ENCODE measurements at regions not wholly inside any gene's neighbourhood (a gene's known extent, or its start where the extent isn't known, plus 50 kb on each side); places are given as distances from the start of the nearest gene placed in this dataset.

DNA sequence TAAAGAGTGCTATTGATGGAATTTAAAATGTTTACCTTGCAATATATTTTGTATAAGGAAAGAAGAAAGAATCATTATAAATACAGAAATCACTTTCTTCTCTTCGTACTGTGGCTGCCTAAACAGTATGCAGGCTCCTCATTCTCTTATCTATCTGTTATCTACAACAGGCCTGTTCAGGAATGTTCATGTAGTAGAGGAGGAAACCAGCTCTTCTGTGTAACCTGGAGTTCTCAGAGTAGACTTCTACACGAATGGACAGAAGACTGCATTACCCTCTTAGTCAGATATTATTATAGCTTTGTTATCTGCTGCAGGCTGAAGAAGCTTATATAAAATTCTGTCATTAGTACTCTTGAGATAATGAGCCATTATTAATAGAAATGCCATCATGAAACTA is 1225.9 kb upstream of the CNTN5 start:
- TF ChIP-seq, protein P1, sequence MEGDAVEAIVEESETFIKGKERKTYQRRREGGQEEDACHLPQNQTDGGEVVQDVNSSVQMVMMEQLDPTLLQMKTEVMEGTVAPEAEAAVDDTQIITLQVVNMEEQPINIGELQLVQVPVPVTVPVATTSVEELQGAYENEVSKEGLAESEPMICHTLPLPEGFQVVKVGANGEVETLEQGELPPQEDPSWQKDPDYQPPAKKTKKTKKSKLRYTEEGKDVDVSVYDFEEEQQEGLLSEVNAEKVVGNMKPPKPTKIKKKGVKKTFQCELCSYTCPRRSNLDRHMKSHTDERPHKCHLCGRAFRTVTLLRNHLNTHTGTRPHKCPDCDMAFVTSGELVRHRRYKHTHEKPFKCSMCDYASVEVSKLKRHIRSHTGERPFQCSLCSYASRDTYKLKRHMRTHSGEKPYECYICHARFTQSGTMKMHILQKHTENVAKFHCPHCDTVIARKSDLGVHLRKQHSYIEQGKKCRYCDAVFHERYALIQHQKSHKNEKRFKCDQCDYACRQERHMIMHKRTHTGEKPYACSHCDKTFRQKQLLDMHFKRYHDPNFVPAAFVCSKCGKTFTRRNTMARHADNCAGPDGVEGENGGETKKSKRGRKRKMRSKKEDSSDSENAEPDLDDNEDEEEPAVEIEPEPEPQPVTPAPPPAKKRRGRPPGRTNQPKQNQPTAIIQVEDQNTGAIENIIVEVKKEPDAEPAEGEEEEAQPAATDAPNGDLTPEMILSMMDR (IDR thresholded peaks at IDR 0.05 in 2 of 3, conservative IDR thresholded peaks at IDR 0.05 in 1 of 3; ENCODE audit: control insufficient read depth in 2 of 3, extremely low read depth in 1 of 3, insufficient read depth in 1 of 3, low read depth in 3 of 3, low read length in 3 of 3): no peak
- TF ChIP-seq CHD2 (IDR thresholded peaks at IDR 0.05; ENCODE audit: borderline replicate concordance, low read depth, low read length): no peak

All from GM12878 (cell line).